CD4-positive, alpha-beta T cell (primary cell): ENCODE measurements at regions not wholly inside any gene's neighbourhood (a gene's known extent, or its start where the extent isn't known, plus 50 kb on each side); places are given as distances from the start of the nearest gene placed in this dataset.

ENCODE experiments used
- ATAC-seq: fragments of 200-7000 bp; cut with Tn5 transposase; one replicate; pipeline ENCODE4 v1.10.0; 2022; ENCODE audit warnings: mild to moderate bottlenecking; ENCODE audit not compliant: poor library complexity
- CTCF ChIA-PET: fragments of 350-600 bp; sonication (Branson Sonifier 250); formaldehyde crosslinking; loops from one replicate; lab custom pipeline; 2021; ENCODE audit warnings: antibody characterized with exemption, inconsistent platforms; lab: Charles Lee
- POLR2A ChIA-PET: fragments of 350-600 bp; sonication (Branson Sonifier 250); formaldehyde crosslinking; loops from one replicate; lab custom pipeline; 2021; ENCODE audit warnings: antibody characterized with exemption, inconsistent platforms; lab: Charles Lee
- DNase-seq, 14 experiments: peaks; one replicate each; pipeline ENCODE4 v3.0.0-alpha.2; 2013 to 2020; ENCODE audit warnings: mixed read lengths in 2 of 14
- H3K27ac ChIP-seq, 2 donors: one replicate each; pipeline versions ENCODE4 v1.5.1 to v1.7.0; 2013; ENCODE audit warnings: low read length in 2 of 2, low read depth in 1 of 2, mild to moderate bottlenecking in 1 of 2
- H3K27me3 ChIP-seq, 2 experiments: 1 replicate in 1 of 2; 2 replicates in 1 of 2; pipeline versions ENCODE4 v1.6.1 to v1.7.0; 2013; ENCODE audit warnings: low read length in 2 of 2, control low read depth in 1 of 2, mild to moderate bottlenecking in 1 of 2, moderate library complexity in 1 of 2; ENCODE audit not compliant: insufficient read depth in 2 of 2, control insufficient read depth in 1 of 2
- H3K36me3 ChIP-seq: one replicate; pipeline ENCODE4 v1.6.1; 2013; ENCODE audit warnings: low read length, control low read depth; ENCODE audit not compliant: insufficient read depth
- H3K4me1 ChIP-seq: one replicate; pipeline ENCODE4 v1.6.1; 2013; ENCODE audit warnings: low read length, control low read depth; ENCODE audit not compliant: insufficient read depth
- H3K4me3 ChIP-seq: one replicate; pipeline ENCODE4 v1.5.1; 2013; ENCODE audit warnings: mild to moderate bottlenecking, low read length, moderate library complexity
- H3K9me3 ChIP-seq, 2 experiments: 1 replicate in 1 of 2; 2 replicates in 1 of 2; pipeline versions ENCODE4 v1.6.1 to v1.7.0; 2013; ENCODE audit warnings: low read length in 2 of 2, mild to moderate bottlenecking in 2 of 2, control low read depth in 1 of 2, moderate library complexity in 1 of 2; ENCODE audit not compliant: control insufficient read depth in 1 of 2, insufficient read depth in 1 of 2
- H3K27ac Mint-ChIP-seq: one replicate; pipeline ENCODE4 v1.8.0; 2020; ENCODE audit warnings: mixed read lengths
- H3K27me3 Mint-ChIP-seq: one replicate; pipeline ENCODE4 v1.8.0; 2021; ENCODE audit warnings: mixed read lengths
- H3K36me3 Mint-ChIP-seq: one replicate; pipeline ENCODE4 v1.8.0; 2021; ENCODE audit warnings: low read depth, mixed read lengths
- H3K4me1 Mint-ChIP-seq: one replicate; pipeline ENCODE4 v1.8.0; 2021; ENCODE audit warnings: low read depth, mixed read lengths
- H3K4me3 Mint-ChIP-seq: one replicate; pipeline ENCODE4 v1.8.0; 2020; ENCODE audit warnings: mild to moderate bottlenecking, mixed read lengths
- H3K9me3 Mint-ChIP-seq: one replicate; pipeline ENCODE4 v1.8.0; 2020; ENCODE audit warnings: mixed read lengths
- CTCF ChIP-seq: fragments of 200-600 bp; IDR thresholded peaks from one replicate; pipeline ENCODE4 v1.8.0; 2022; ENCODE audit warnings: antibody characterized with exemption, mild to moderate bottlenecking
- intact Hi-C, 2 experiments: fragments of 100-400 bp; cut with DNase I in 1 of 2; cut with micrococcal nuclease in 1 of 2; formaldehyde crosslinking; loops; one replicate each; pipeline versions ENCODE4 v1.15.1 to v1.9.0; 2023 to 2025; cut with DNase I, micrococcal nuclease

DNA sequence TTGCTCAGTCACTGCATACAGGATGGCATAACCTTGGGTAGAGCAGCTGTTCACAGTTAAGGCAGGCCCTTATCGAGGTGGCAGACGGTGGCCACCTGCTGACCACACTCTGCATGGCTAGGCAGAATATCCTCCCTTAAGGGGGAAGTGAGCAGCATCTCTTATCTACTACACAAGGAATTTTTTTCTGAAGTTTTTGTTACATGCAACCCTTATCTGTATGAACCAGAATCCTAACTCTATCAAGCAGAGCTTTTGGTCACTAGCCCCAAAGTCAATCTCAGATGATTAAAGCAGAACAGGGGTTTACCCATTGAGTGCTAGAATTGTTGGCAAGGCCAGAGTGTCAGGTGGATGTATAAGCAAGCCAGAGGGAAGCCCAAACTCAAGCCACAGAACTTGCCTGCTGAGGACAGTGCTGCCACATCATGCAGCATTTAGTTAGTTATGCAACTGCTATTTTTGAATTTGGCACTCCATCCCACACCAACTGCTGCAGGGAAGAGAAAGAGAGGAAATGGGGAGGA lies 192.8 kb downstream of the TBX5 start:
- Mint-ChIP-seq H3K27ac (no peak overlapping the region), H3K36me3 (no peaks in the 10 kb centered on the region), H3K4me1 (no peaks in the 10 kb centered on the region), H3K27me3 (peaks cover 3% of the 10 kb centered on the region), H3K9me3 (peaks cover 6% of the 10 kb centered on the region), H3K4me3 (no peak overlapping the region)
- intact Hi-C loops, result no loop called here
- H3K36me3 ChIP-seq, result no peaks in the 10 kb centered on the region
- CTCF ChIA-PET, result no interaction called here
- ATAC-seq, result no peak
- POLR2A ChIA-PET, result no interaction called here
- H3K4me1 ChIP-seq, result no peaks in the 10 kb centered on the region
- no peak overlapping the region for H3K4me3 ChIP-seq
- no peak overlapping the region for H3K27ac ChIP-seq
- TF ChIP-seq CTCF, result no peak
- H3K9me3 ChIP-seq, result no peaks in the 10 kb centered on the region
- no peak for DNase-seq
- no peaks in the 10 kb centered on the region for H3K27me3 ChIP-seq

- CTCF ChIA-PET, result no interaction called here
- H3K27ac Mint-ChIP-seq, result no peak overlapping the region
These were observed 196.1 kb downstream of the TBX5 start for GRCh38 chr12:114209861-114210260.

GRCh38 chr12:114206525-114206924 lies 199.4 kb downstream of the TBX5 start:
- Mint-ChIP-seq H3K4me1 (no peaks in the 10 kb centered on the region), H3K4me3 (no peak overlapping the region), H3K9me3 (peaks cover 5% of the 10 kb centered on the region), H3K27ac (no peak overlapping the region), H3K36me3 (no peaks in the 10 kb centered on the region), H3K27me3 (no peaks in the 10 kb centered on the region)
- intact Hi-C loops, result no loop called here
- Histone ChIP-seq H3K9me3 (no peaks in the 10 kb centered on the region), H3K27ac (no peak overlapping the region), H3K36me3 (no peaks in the 10 kb centered on the region), H3K4me1 (no peaks in the 10 kb centered on the region), H3K4me3 (no peak overlapping the region), H3K27me3 (no peaks in the 10 kb centered on the region)
- POLR2A ChIA-PET, result no interaction called here
- DNase-seq (no peak), ATAC-seq (no peak)
- CTCF ChIA-PET, result no interaction called here
- no peak for TF ChIP-seq CTCF

More at GRCh38 chr12:114209861-114210260, 196.1 kb downstream of the TBX5 start:
- TF ChIP-seq CTCF, result no peak
- Mint-ChIP-seq H3K9me3 (peaks cover 6% of the 10 kb centered on the region), H3K36me3 (no peaks in the 10 kb centered on the region), H3K27me3 (no peaks in the 10 kb centered on the region), H3K4me1 (no peaks in the 10 kb centered on the region), H3K4me3 (no peak overlapping the region)
- Histone ChIP-seq H3K9me3 (no peaks in the 10 kb centered on the region), H3K4me3 (no peak overlapping the region), H3K4me1 (no peaks in the 10 kb centered on the region), H3K27ac (no peak overlapping the region), H3K36me3 (no peaks in the 10 kb centered on the region), H3K27me3 (no peaks in the 10 kb centered on the region)
- no peak for ATAC-seq
- intact Hi-C loops, result no loop called here
- POLR2A ChIA-PET, result no interaction called here
- no peak for DNase-seq
